ENCODE measurements at regions not wholly inside any gene's neighbourhood (a gene's known extent, or its start where the extent isn't known, plus 50 kb on each side); places are given as distances from the start of the nearest gene placed in this dataset.

GRCh38 chr6:97849390-97849789 is 566.4 kb upstream of the MMS22L start:
- Histone ChIP-seq H2AFZ (ENCODE audit: low read length, unreplicated experiment) (no peak overlapping the region), H3K79me2 (ENCODE audit: control insufficient read depth, insufficient read depth, low read length, unreplicated experiment) (no peaks in the 10 kb centered on the region), H3K4me3 (ENCODE audit: low read depth, low read length) (no peak overlapping the region), H3K36me3 (ENCODE audit: insufficient read depth, low read length) (no peaks in the 10 kb centered on the region), H3K27me3 (ENCODE audit: insufficient read depth, low read length) (no peaks in the 10 kb centered on the region), H3K27ac (ENCODE audit: low read depth, low read length) (no peak overlapping the region), H3K4me1 (ENCODE audit: control insufficient read depth, insufficient read depth, low read length, unreplicated experiment) (no peaks in the 10 kb centered on the region)

DNA sequence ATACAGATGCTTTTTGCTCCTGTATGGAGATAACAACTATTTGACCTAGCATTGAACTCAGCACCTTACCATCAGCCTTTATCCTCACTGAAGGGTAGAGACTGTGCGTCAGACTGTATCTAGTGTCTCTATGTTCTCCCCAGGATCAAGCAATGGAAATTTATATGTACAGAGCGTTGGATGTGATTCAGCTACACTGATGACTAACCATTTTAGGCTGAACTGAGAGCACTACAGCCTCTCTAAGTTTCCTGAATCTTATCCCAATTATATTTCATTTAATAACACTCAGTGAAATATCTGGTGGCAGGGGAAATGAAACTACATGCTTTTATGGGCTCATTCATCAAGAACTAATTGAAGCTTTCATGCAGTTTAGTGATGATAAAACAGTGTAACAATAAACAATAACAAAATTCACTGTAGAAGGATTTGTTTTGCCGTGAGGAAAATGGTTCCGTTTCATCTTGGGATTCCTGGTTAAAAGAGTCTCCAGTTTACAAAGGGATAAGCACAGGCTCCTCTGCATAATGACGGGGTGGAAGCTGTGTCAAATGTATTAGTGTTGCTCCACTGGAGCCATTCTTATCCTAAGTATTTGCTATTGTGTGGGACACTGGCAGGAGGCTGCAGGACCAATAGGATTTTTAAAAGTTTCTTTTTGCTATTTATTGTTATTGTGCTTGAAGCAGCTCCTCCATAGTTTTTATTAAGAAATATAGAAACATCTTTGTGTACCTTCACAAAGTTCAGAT is 567.6 kb upstream of the MMS22L start:
- Histone ChIP-seq H3K27ac (ENCODE audit: low read depth, low read length) (no peak overlapping the region), H3K4me1 (ENCODE audit: control insufficient read depth, insufficient read depth, low read length, unreplicated experiment) (no peaks in the 10 kb centered on the region), H3K79me2 (ENCODE audit: control insufficient read depth, insufficient read depth, low read length, unreplicated experiment) (no peaks in the 10 kb centered on the region), H3K36me3 (ENCODE audit: insufficient read depth, low read length) (no peaks in the 10 kb centered on the region), H3K4me3 (ENCODE audit: low read depth, low read length) (no peak overlapping the region), H2AFZ (ENCODE audit: low read length, unreplicated experiment) (peak overlapping the region; percentile 7), H3K27me3 (ENCODE audit: insufficient read depth, low read length) (no peaks in the 10 kb centered on the region)

- H3K4me1 ChIP-seq (ENCODE audit: control insufficient read depth, insufficient read depth, low read length, unreplicated experiment), result no peaks in the 10 kb centered on the region
- H3K4me3 ChIP-seq (ENCODE audit: low read depth, low read length), result no peak overlapping the region
- H3K27ac ChIP-seq (ENCODE audit: low read depth, low read length), result no peak overlapping the region
- no peaks in the 10 kb centered on the region for H3K27me3 ChIP-seq (ENCODE audit: insufficient read depth, low read length)
- H2AFZ ChIP-seq (ENCODE audit: low read length, unreplicated experiment), result no peak overlapping the region
- H3K36me3 ChIP-seq (ENCODE audit: insufficient read depth, low read length), result no peaks in the 10 kb centered on the region
- H3K79me2 ChIP-seq (ENCODE audit: control insufficient read depth, insufficient read depth, low read length, unreplicated experiment), result no peaks in the 10 kb centered on the region
These were observed 580.7 kb upstream of the MMS22L start for GRCh38 chr6:97863697-97864096.

GRCh38 chr6:97864366-97864765 is 581.4 kb upstream of the MMS22L start:
- Histone ChIP-seq H3K4me3 (ENCODE audit: low read depth, low read length) (no peak overlapping the region), H3K4me1 (ENCODE audit: control insufficient read depth, insufficient read depth, low read length, unreplicated experiment) (no peaks in the 10 kb centered on the region)

GRCh38 chr6:97864826-97865225 is 581.8 kb upstream of the MMS22L start:
- no peak overlapping the region for H2AFZ ChIP-seq (ENCODE audit: low read length, unreplicated experiment)
- H3K4me3 ChIP-seq (ENCODE audit: low read depth, low read length), result no peak overlapping the region
- no peaks in the 10 kb centered on the region for H3K36me3 ChIP-seq (ENCODE audit: insufficient read depth, low read length)
- no peak overlapping the region for H3K27ac ChIP-seq (ENCODE audit: low read depth, low read length)
- H3K4me1 ChIP-seq (ENCODE audit: control insufficient read depth, insufficient read depth, low read length, unreplicated experiment), result no peaks in the 10 kb centered on the region
- H3K27me3 ChIP-seq (ENCODE audit: insufficient read depth, low read length), result no peaks in the 10 kb centered on the region
- H3K79me2 ChIP-seq (ENCODE audit: control insufficient read depth, insufficient read depth, low read length, unreplicated experiment), result no peaks in the 10 kb centered on the region

More at GRCh38 chr6:97864366-97864765, 581.4 kb upstream of the MMS22L start:
- no peak overlapping the region for H3K27ac ChIP-seq (ENCODE audit: low read depth, low read length)
- H2AFZ ChIP-seq (ENCODE audit: low read length, unreplicated experiment), result no peak overlapping the region
- H3K79me2 ChIP-seq (ENCODE audit: control insufficient read depth, insufficient read depth, low read length, unreplicated experiment), result no peaks in the 10 kb centered on the region
- no peaks in the 10 kb centered on the region for H3K27me3 ChIP-seq (ENCODE audit: insufficient read depth, low read length)
- no peaks in the 10 kb centered on the region for H3K36me3 ChIP-seq (ENCODE audit: insufficient read depth, low read length)

- Histone ChIP-seq H3K79me2 (ENCODE audit: control insufficient read depth, insufficient read depth, low read length, unreplicated experiment) (no peaks in the 10 kb centered on the region), H3K27me3 (ENCODE audit: insufficient read depth, low read length) (no peaks in the 10 kb centered on the region), H3K36me3 (ENCODE audit: insufficient read depth, low read length) (no peaks in the 10 kb centered on the region), H3K27ac (ENCODE audit: low read depth, low read length) (no peak overlapping the region), H2AFZ (ENCODE audit: low read length, unreplicated experiment) (no peak overlapping the region), H3K4me1 (ENCODE audit: control insufficient read depth, insufficient read depth, low read length, unreplicated experiment) (no peaks in the 10 kb centered on the region), H3K4me3 (ENCODE audit: low read depth, low read length) (no peak overlapping the region)
These were observed 582.6 kb upstream of the MMS22L start for GRCh38 chr6:97865612-97866011.

- no peaks in the 10 kb centered on the region for H3K36me3 ChIP-seq (ENCODE audit: insufficient read depth, low read length)
- H2AFZ ChIP-seq (ENCODE audit: low read length, unreplicated experiment), result no peak overlapping the region
- no peaks in the 10 kb centered on the region for H3K79me2 ChIP-seq (ENCODE audit: control insufficient read depth, insufficient read depth, low read length, unreplicated experiment)
- H3K27me3 ChIP-seq (ENCODE audit: insufficient read depth, low read length), result no peaks in the 10 kb centered on the region
- no peaks in the 10 kb centered on the region for H3K4me1 ChIP-seq (ENCODE audit: control insufficient read depth, insufficient read depth, low read length, unreplicated experiment)
- no peak overlapping the region for H3K4me3 ChIP-seq (ENCODE audit: low read depth, low read length)
- H3K27ac ChIP-seq (ENCODE audit: low read depth, low read length), result no peak overlapping the region
These were observed 583.6 kb upstream of the MMS22L start for GRCh38 chr6:97866616-97867015.

- H3K4me1 ChIP-seq (ENCODE audit: control insufficient read depth, insufficient read depth, low read length, unreplicated experiment), result no peaks in the 10 kb centered on the region
- H3K27me3 ChIP-seq (ENCODE audit: insufficient read depth, low read length), result no peaks in the 10 kb centered on the region
- H3K79me2 ChIP-seq (ENCODE audit: control insufficient read depth, insufficient read depth, low read length, unreplicated experiment), result no peaks in the 10 kb centered on the region
- no peak overlapping the region for H2AFZ ChIP-seq (ENCODE audit: low read length, unreplicated experiment)
- H3K36me3 ChIP-seq (ENCODE audit: insufficient read depth, low read length), result no peaks in the 10 kb centered on the region
- no peak overlapping the region for H3K4me3 ChIP-seq (ENCODE audit: low read depth, low read length)
- no peak overlapping the region for H3K27ac ChIP-seq (ENCODE audit: low read depth, low read length)
These were observed 584.2 kb upstream of the MMS22L start for GRCh38 chr6:97867177-97867576.

DNA sequence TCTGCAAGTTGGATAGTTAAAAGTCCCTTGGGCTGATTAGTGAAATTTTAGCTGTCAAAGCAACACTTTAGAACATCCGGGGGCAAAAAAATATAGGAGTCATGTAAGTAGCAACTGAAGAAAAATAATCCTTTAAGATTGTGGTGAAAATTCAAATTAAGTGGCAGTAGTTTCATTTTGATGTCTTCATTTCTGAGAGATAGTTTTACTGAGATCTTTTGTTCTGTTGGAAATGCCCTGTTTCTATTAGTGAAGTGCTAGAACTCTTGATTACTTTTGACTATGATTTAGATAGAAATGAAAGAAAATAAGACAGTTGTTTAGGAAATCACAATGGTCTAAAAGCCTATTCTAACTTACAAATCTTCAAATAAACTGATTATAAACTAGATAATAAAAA is 587.3 kb upstream of the MMS22L start:
- Histone ChIP-seq H3K4me3 (ENCODE audit: low read depth, low read length) (no peak overlapping the region), H3K4me1 (ENCODE audit: control insufficient read depth, insufficient read depth, low read length, unreplicated experiment) (no peaks in the 10 kb centered on the region), H3K79me2 (ENCODE audit: control insufficient read depth, insufficient read depth, low read length, unreplicated experiment) (no peaks in the 10 kb centered on the region), H2AFZ (ENCODE audit: low read length, unreplicated experiment) (no peak overlapping the region), H3K27ac (ENCODE audit: low read depth, low read length) (no peak overlapping the region), H3K36me3 (ENCODE audit: insufficient read depth, low read length) (no peaks in the 10 kb centered on the region), H3K27me3 (ENCODE audit: insufficient read depth, low read length) (no peaks in the 10 kb centered on the region)

DNA sequence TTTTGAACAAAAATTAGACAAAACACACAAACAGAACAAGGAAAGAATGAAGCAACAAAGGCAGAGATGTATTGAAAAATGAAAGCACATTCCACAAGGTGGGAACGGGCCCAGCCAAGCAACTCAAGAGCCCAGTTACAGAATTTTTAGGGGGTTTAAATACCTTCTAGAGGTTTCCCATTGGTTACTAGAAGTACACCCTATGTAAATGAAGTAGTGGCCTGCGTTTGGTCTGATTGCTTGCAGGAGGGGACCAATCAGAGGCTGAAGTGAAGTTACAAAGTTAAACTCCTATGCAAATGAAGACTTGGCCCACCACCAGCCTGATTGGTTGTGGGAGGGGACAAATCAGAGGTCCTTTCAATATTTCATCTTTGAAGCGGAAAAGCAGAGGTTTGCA is 593.7 kb upstream of the MMS22L start:
- Histone ChIP-seq H2AFZ (ENCODE audit: low read length, unreplicated experiment) (no peak overlapping the region), H3K27me3 (ENCODE audit: insufficient read depth, low read length) (no peaks in the 10 kb centered on the region), H3K4me3 (ENCODE audit: low read depth, low read length) (no peak overlapping the region), H3K79me2 (ENCODE audit: control insufficient read depth, insufficient read depth, low read length, unreplicated experiment) (no peaks in the 10 kb centered on the region), H3K36me3 (ENCODE audit: insufficient read depth, low read length) (no peaks in the 10 kb centered on the region), H3K27ac (ENCODE audit: low read depth, low read length) (no peak overlapping the region), H3K4me1 (ENCODE audit: control insufficient read depth, insufficient read depth, low read length, unreplicated experiment) (no peaks in the 10 kb centered on the region)

- H3K4me3 ChIP-seq (ENCODE audit: low read depth, low read length), result no peak overlapping the region
- no peaks in the 10 kb centered on the region for H3K27me3 ChIP-seq (ENCODE audit: insufficient read depth, low read length)
- H3K4me1 ChIP-seq (ENCODE audit: control insufficient read depth, insufficient read depth, low read length, unreplicated experiment), result no peaks in the 10 kb centered on the region
- H3K36me3 ChIP-seq (ENCODE audit: insufficient read depth, low read length), result no peaks in the 10 kb centered on the region
- no peak overlapping the region for H3K27ac ChIP-seq (ENCODE audit: low read depth, low read length)
- H3K79me2 ChIP-seq (ENCODE audit: control insufficient read depth, insufficient read depth, low read length, unreplicated experiment), result no peaks in the 10 kb centered on the region
- H2AFZ ChIP-seq (ENCODE audit: low read length, unreplicated experiment), result no peak overlapping the region
These were observed 599.7 kb upstream of the MMS22L start for GRCh38 chr6:97882755-97883154.

Measured in ACC112 (cell line).